HepG2 (cell line): ENCODE measurements at regions not wholly inside any gene's neighbourhood (a gene's known extent, or its start where the extent isn't known, plus 50 kb on each side); places are given as distances from the start of the nearest gene placed in this dataset.

Experiments used
- ATAC-seq: fragments of 200-7000 bp; cut with Tn5 transposase; 3 replicates; pipeline ENCODE4 v1.9.1; 2020; ENCODE audit warnings: mild to moderate bottlenecking, moderate library complexity
- BruUV-seq: library from RNA; stranded (reverse); fragments of 400-500 nt; replicated peaks from 2 replicates; lab custom pipeline; 2021; lab: Mats Ljungman, UMichigan
- CTCF ChIA-PET: fragments of 300-600 bp; formaldehyde crosslinking; extraction: SDS; loops from one replicate; lab custom pipeline; 2021; ENCODE audit warnings: low total read pairs, inconsistent platforms, low intra/inter-chr PET ratio; lab: Yijun Ruan, JAX
- POLR2A ChIA-PET: fragments of 350-600 bp; sonication (Branson Sonifier 250); formaldehyde crosslinking; loops from one replicate; lab custom pipeline; 2020; ENCODE audit warnings: antibody characterized with exemption, inconsistent platforms; lab: Yijun Ruan, JAX
- DNase-seq: peaks from one replicate; pipeline ENCODE4 v3.0.0-alpha.2; 2015; ENCODE audit warnings: low spot score
- FAIRE-seq: peaks from 3 replicates; lab custom pipeline; 2011; peaks lifted over from hg19 to GRCh38; lab: Jason Lieb, UNC
- H2AFZ ChIP-seq: one replicate; pipeline ENCODE4 v1.6.1; 2011; ENCODE audit warnings: low read length, inconsistent platforms
- H3K27ac ChIP-seq: fragments of 300-600 bp; 3 replicates; pipeline ENCODE4 v1.8.0; 2011; ENCODE audit warnings: mixed run types, mild to moderate bottlenecking, mixed read lengths, low read length, inconsistent platforms; ENCODE audit not compliant: insufficient read depth; ENCODE audit errors: extremely low read length
- H3K27me3 ChIP-seq, 2 experiments: fragments of 200-600 bp in 1 of 2; 2 replicates in 1 of 2; 3 replicates in 1 of 2; pipeline versions ENCODE4 v1.6.0 to v1.8.0; 2011; ENCODE audit warnings: low read length in 2 of 2, mild to moderate bottlenecking in 2 of 2, moderate library complexity in 2 of 2, inconsistent platforms in 1 of 2; ENCODE audit not compliant: insufficient read depth in 2 of 2, control insufficient read depth in 1 of 2
- H3K36me3 ChIP-seq, 2 experiments: fragments of 200-600 bp in 1 of 2; replicated peaks in 1 of 2; 2 replicates in 1 of 2; 3 replicates in 1 of 2; pipeline versions ENCODE4 v1.5.1 to v1.8.0; 2011; ENCODE audit warnings: low read length in 2 of 2, inconsistent platforms in 1 of 2; ENCODE audit not compliant: insufficient read depth in 2 of 2, control insufficient read depth in 1 of 2
- H3K4me1 ChIP-seq: 2 replicates; pipeline ENCODE4 v1.5.1; 2012; ENCODE audit warnings: low read length, inconsistent platforms; ENCODE audit not compliant: insufficient read depth
- H3K4me2 ChIP-seq: 2 replicates; pipeline ENCODE4 v1.6.0; 2011; ENCODE audit warnings: low read depth, low read length, inconsistent platforms
- H3K4me3 ChIP-seq, 3 experiments: fragments of 200-600 bp in 1 of 3; sonication (generic), shearing (Covaris generic) in 1 of 3; replicated peaks in 1 of 3; 2 replicates each; pipeline ENCODE4 v1.5.1; 2011 to 2016; ENCODE audit warnings: low read length in 3 of 3, inconsistent platforms in 2 of 3, low read depth in 2 of 3, mild to moderate bottlenecking in 2 of 3, control low read depth in 1 of 3, mixed read lengths in 1 of 3; ENCODE audit not compliant: insufficient read depth in 1 of 3
- H3K79me2 ChIP-seq: one replicate; pipeline ENCODE4 v1.6.1; 2011; ENCODE audit warnings: low read length, inconsistent platforms; ENCODE audit not compliant: insufficient read depth
- H3K9ac ChIP-seq: 2 replicates; pipeline ENCODE4 v1.6.0; 2011; ENCODE audit warnings: mild to moderate bottlenecking, low read depth, low read length, inconsistent platforms; ENCODE audit not compliant: insufficient read depth
- H3K9me3 ChIP-seq: 2 replicates; pipeline ENCODE4 v1.5.1; 2012; ENCODE audit warnings: mild to moderate bottlenecking, low read length
- H4K20me1 ChIP-seq: 2 replicates; pipeline ENCODE4 v1.6.0; 2011; ENCODE audit warnings: inconsistent platforms, mild to moderate bottlenecking, low read length, moderate library complexity; ENCODE audit not compliant: insufficient read depth
- BCL6 ChIP-seq: IDR thresholded peaks from 2 replicates; pipeline ENCODE4 v1.6.1; 2016; ENCODE audit warnings: missing genetic modification reagents, missing compliant biosample characterization
- BRF2 ChIP-seq: sonication (generic); formaldehyde crosslinking; IDR thresholded peaks from 2 replicates; pipeline ENCODE4 v1.8.1; 2022; ENCODE audit warnings: mild to moderate bottlenecking, missing genetic modification reagents
- FOXP1 ChIP-seq, 2 experiments: fragments of 450-650 bp in 1 of 2; IDR thresholded peaks; 2 replicates each; pipeline ENCODE4 v1.6.1; 2017 to 2018; ENCODE audit warnings: antibody characterized with exemption in 1 of 2
- HHEX ChIP-seq: IDR thresholded peaks from 2 replicates; pipeline ENCODE4 v1.6.1; 2016; ENCODE audit warnings: control low read depth
- ISX ChIP-seq: sonication (generic); formaldehyde crosslinking; conservative IDR thresholded peaks from 2 replicates; pipeline ENCODE4 v1.5.0; 2020; ENCODE audit warnings: missing genetic modification reagents
- TBX2 ChIP-seq: sonication (generic); formaldehyde crosslinking; IDR thresholded peaks from 2 replicates; pipeline ENCODE4 v1.5.0; 2020; ENCODE audit warnings: missing genetic modification reagents, mild to moderate bottlenecking, borderline replicate concordance
- TEAD3 ChIP-seq: optimal IDR thresholded peaks from 2 replicates; pipeline ENCODE3; 2016; ENCODE audit warnings: borderline replicate concordance
- YEATS2 ChIP-seq: sonication (generic); formaldehyde crosslinking; IDR thresholded peaks from 2 replicates; pipeline ENCODE4 v1.4.0; 2020; ENCODE audit warnings: missing genetic modification reagents, borderline replicate concordance
- ZMYM4 ChIP-seq: sonication (generic); formaldehyde crosslinking; IDR thresholded peaks from 2 replicates; pipeline ENCODE4 v1.8.1; 2023; ENCODE audit warnings: mild to moderate bottlenecking, missing genetic modification reagents
- ZNF446 ChIP-seq: sonication (generic); formaldehyde crosslinking; IDR thresholded peaks from 2 replicates; pipeline ENCODE4 v1.5.0; 2020; ENCODE audit warnings: mild to moderate bottlenecking, missing genetic modification reagents
- ZNF614 ChIP-seq: IDR thresholded peaks from 2 replicates; pipeline ENCODE4 v1.6.1; 2018; ENCODE audit warnings: missing biosample characterization, missing genetic modification reagents, inconsistent platforms, borderline replicate concordance
- WGBS: methylation state at CpG from one replicate; pipeline ENCODE4 v1.1.6; 2017; ENCODE audit warnings: low lambda C conversion rate; 5-methylcytosine and 5-hydroxymethylcytosine counted together
- in situ Hi-C: cut with HindIII; loops from 2 replicates; pipeline ENCODE4 v1.10.0; 2017; ENCODE audit warnings: low pct_unique_long_range_greater_than_20kb; ENCODE audit not compliant: extremely low pct_ligation_motif_present
- intact Hi-C: fragments of 100-400 bp; cut with micrococcal nuclease; formaldehyde crosslinking; loops from one replicate; pipeline ENCODE4 v1.10.0; 2022; ENCODE audit not compliant: unreplicated experiment
- TF ChIP-seq, protein P1 (sequence below): sonication (generic); formaldehyde crosslinking; IDR thresholded peaks from 2 replicates; pipeline ENCODE4 v1.5.0; 2020; ENCODE audit warnings: missing genetic modification reagents, mild to moderate bottlenecking, borderline replicate concordance
- TF ChIP-seq, protein P2 (sequence below): sonication (generic); formaldehyde crosslinking; IDR thresholded peaks from 2 replicates; pipeline ENCODE4 v1.5.1; 2020; ENCODE audit warnings: mild to moderate bottlenecking, moderate library complexity, missing genetic modification reagents
- TF ChIP-seq, protein P3 (sequence below): sonication (generic); formaldehyde crosslinking; IDR thresholded peaks from 2 replicates; pipeline ENCODE4 v1.9.0; 2021; ENCODE audit warnings: missing genetic modification reagents, borderline replicate concordance
- TF ChIP-seq, protein P4 (sequence below): sonication (generic); formaldehyde crosslinking; IDR thresholded peaks from 2 replicates; pipeline ENCODE4 v1.8.0; 2022; ENCODE audit warnings: mild to moderate bottlenecking, missing genetic modification reagents, borderline replicate concordance
- TF ChIP-seq, protein P5 (sequence below): sonication (generic); formaldehyde crosslinking; IDR thresholded peaks from 2 replicates; pipeline ENCODE4 v1.4.0; 2020; ENCODE audit warnings: mild to moderate bottlenecking, missing genetic modification reagents
- TF ChIP-seq, protein P6 (sequence below): sonication (generic); formaldehyde crosslinking; IDR thresholded peaks from 2 replicates; pipeline ENCODE4 v1.8.1; 2023; ENCODE audit warnings: mild to moderate bottlenecking, missing genetic modification reagents, borderline replicate concordance

GRCh38 chr2:150027164-150027563 is 439.6 kb upstream of the MMADHC start:
- Histone ChIP-seq H3K79me2 (no peaks in the 10 kb centered on the region), H3K36me3 (no peaks in the 10 kb centered on the region), H3K9ac (no peak overlapping the region), H3K4me2 (no peak overlapping the region), H2AFZ (no peak overlapping the region), H3K27me3 (no peaks in the 10 kb centered on the region), H3K9me3 (no peaks in the 10 kb centered on the region), H3K27ac (no peak overlapping the region), H3K4me1 (no peaks in the 10 kb centered on the region), H4K20me1 (no peaks in the 10 kb centered on the region), H3K4me3 (no peak overlapping the region)
- no peak for ATAC-seq
- 32% methylated on average over 4 of the region's 4 CpGs for WGBS
- DNase-seq = no peak
- CTCF ChIA-PET = no interaction called here
- in situ Hi-C loops = no loop called here
- TF ChIP-seq HHEX (CRISPR knock-in tag) (no peak), ZNF446 (CRISPR knock-in tag) (no peak), ZNF614 (CRISPR knock-in tag) (no peak), YEATS2 (CRISPR knock-in tag) (no peak), ZMYM4 (no peak), ISX (CRISPR knock-in tag) (no peak), BCL6 (CRISPR knock-in tag) (no peak), FOXP1 (IDR thresholded peaks at IDR 0.05) (no peak), FOXP1 (CRISPR knock-in tag; IDR thresholded peaks at IDR 0.05) (no peak), BRF2 (CRISPR knock-in tag) (no peak), TEAD3 (no peak), TBX2 (no peak)
- TF ChIP-seq, protein P1, sequence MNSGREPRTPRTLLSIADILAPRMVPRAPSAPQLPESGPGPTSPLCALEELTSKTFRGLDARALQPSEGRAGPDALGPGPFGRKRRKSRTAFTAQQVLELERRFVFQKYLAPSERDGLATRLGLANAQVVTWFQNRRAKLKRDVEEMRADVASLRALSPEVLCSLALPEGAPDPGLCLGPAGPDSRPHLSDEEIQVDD (CRISPR knock-in tag) = no peak
- TF ChIP-seq, protein P2, sequence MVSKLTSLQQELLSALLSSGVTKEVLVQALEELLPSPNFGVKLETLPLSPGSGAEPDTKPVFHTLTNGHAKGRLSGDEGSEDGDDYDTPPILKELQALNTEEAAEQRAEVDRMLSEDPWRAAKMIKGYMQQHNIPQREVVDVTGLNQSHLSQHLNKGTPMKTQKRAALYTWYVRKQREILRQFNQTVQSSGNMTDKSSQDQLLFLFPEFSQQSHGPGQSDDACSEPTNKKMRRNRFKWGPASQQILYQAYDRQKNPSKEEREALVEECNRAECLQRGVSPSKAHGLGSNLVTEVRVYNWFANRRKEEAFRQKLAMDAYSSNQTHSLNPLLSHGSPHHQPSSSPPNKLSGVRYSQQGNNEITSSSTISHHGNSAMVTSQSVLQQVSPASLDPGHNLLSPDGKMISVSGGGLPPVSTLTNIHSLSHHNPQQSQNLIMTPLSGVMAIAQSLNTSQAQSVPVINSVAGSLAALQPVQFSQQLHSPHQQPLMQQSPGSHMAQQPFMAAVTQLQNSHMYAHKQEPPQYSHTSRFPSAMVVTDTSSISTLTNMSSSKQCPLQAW (CRISPR knock-in tag) = no peak
- TF ChIP-seq, protein P3, sequence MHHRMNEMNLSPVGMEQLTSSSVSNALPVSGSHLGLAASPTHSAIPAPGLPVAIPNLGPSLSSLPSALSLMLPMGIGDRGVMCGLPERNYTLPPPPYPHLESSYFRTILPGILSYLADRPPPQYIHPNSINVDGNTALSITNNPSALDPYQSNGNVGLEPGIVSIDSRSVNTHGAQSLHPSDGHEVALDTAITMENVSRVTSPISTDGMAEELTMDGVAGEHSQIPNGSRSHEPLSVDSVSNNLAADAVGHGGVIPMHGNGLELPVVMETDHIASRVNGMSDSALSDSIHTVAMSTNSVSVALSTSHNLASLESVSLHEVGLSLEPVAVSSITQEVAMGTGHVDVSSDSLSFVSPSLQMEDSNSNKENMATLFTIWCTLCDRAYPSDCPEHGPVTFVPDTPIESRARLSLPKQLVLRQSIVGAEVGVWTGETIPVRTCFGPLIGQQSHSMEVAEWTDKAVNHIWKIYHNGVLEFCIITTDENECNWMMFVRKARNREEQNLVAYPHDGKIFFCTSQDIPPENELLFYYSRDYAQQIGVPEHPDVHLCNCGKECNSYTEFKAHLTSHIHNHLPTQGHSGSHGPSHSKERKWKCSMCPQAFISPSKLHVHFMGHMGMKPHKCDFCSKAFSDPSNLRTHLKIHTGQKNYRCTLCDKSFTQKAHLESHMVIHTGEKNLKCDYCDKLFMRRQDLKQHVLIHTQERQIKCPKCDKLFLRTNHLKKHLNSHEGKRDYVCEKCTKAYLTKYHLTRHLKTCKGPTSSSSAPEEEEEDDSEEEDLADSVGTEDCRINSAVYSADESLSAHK (CRISPR knock-in tag) = no peak
- TF ChIP-seq, protein P4, sequence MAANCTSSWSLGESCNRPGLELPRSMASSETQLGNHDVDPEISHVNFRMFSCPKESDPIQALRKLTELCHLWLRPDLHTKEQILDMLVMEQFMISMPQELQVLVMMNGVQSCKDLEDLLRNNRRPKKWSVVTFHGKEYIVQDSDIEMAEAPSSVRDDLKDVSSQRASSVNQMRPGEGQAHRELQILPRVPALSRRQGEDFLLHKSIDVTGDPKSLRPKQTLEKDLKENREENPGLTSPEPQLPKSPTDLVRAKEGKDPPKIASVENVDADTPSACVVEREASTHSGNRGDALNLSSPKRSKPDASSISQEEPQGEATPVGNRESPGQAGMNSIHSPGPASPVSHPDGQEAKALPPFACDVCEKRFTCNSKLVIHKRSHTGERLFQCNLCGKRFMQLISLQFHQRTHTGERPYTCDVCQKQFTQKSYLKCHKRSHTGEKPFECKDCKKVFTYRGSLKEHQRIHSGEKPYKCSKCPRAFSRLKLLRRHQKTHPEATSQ (CRISPR knock-in tag) = no peak
- TF ChIP-seq, protein P5, sequence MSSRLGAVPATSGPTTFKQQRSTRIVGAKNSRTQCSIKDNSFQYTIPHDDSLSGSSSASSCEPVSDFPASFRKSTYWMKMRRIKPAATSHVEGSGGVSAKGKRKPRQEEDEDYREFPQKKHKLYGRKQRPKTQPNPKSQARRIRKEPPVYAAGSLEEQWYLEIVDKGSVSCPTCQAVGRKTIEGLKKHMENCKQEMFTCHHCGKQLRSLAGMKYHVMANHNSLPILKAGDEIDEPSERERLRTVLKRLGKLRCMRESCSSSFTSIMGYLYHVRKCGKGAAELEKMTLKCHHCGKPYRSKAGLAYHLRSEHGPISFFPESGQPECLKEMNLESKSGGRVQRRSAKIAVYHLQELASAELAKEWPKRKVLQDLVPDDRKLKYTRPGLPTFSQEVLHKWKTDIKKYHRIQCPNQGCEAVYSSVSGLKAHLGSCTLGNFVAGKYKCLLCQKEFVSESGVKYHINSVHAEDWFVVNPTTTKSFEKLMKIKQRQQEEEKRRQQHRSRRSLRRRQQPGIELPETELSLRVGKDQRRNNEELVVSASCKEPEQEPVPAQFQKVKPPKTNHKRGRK (CRISPR knock-in tag) = no peak
- TF ChIP-seq, protein P6, sequence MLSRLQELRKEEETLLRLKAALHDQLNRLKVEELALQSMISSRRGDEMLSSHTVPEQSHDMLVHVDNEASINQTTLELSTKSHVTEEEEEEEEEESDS (CRISPR knock-in tag) = no peak
- POLR2A ChIA-PET = no interaction called here
- no peak for FAIRE-seq
- intact Hi-C loops = no loop called here
- no TSS peak for BruUV-seq
